Suprapubic skin (tissue), 4 donors: ENCODE measurements at regions not wholly inside any gene's neighbourhood (a gene's known extent, or its start where the extent isn't known, plus 50 kb on each side); places are given as distances from the start of the nearest gene placed in this dataset.
"Not testable (repeated sequence)": the region's sequence is repeated elsewhere in the genome, so short reads cannot be mapped to it uniquely, and the experiment has no call there.

Experiments used
- DNase-seq, 2 donors: peaks; one replicate each; pipeline ENCODE4 v3.0.0-alpha.2; 2019; ENCODE audit warnings: low spot score in 2 of 2
- H3K27ac ChIP-seq: fragments of 200-600 bp; sonication (generic); one replicate; pipeline ENCODE4 v1.5.1; 2019
- H3K27me3 ChIP-seq: fragments of 200-600 bp; sonication (generic); one replicate; pipeline ENCODE4 v1.5.1; 2019
- H3K36me3 ChIP-seq: fragments of 200-600 bp; sonication (generic); one replicate; pipeline ENCODE4 v1.5.1; 2019
- H3K4me1 ChIP-seq: fragments of 200-600 bp; sonication (generic); one replicate; pipeline ENCODE4 v1.5.1; 2019
- H3K4me3 ChIP-seq: fragments of 200-600 bp; sonication (generic); one replicate; pipeline ENCODE4 v1.5.1; 2019; ENCODE audit warnings: mild to moderate bottlenecking
- H3K9me3 ChIP-seq: fragments of 200-600 bp; sonication (generic); one replicate; pipeline ENCODE4 v1.5.1; 2019
- EP300 ChIP-seq: sonication (generic); formaldehyde crosslinking; IDR thresholded peaks from one replicate; pipeline ENCODE4 v1.6.1; 2017; ENCODE audit warnings: antibody characterized with exemption
- POLR2A ChIP-seq, 2 donors: fragments of 450-650 bp; IDR thresholded peaks; one replicate each; pipeline ENCODE4 v1.6.1; 2017; ENCODE audit warnings: antibody characterized with exemption in 2 of 2, mild to moderate bottlenecking in 2 of 2, moderate library complexity in 2 of 2
- POLR2AphosphoS5 ChIP-seq, 3 donors: sonication (generic); formaldehyde crosslinking; IDR thresholded peaks; one replicate each; pipeline ENCODE4 v1.6.1; 2017; ENCODE audit warnings: antibody characterized with exemption in 3 of 3
- WGBS: methylation state at CpG from one replicate; pipeline ENCODE4 v1.1.5; 2018; 5-methylcytosine and 5-hydroxymethylcytosine counted together
- TF ChIP-seq, protein P1 (sequence below), 2 donors: fragments of 200-600 bp in 1 of 2; fragments of 450-650 bp in 1 of 2; sonication (generic) in 1 of 2; IDR thresholded peaks; one replicate each; pipeline ENCODE4 v1.5.1; 2016 to 2019; ENCODE audit warnings: antibody characterized with exemption in 2 of 2, mild to moderate bottlenecking in 1 of 2, moderate library complexity in 1 of 2

DNA sequence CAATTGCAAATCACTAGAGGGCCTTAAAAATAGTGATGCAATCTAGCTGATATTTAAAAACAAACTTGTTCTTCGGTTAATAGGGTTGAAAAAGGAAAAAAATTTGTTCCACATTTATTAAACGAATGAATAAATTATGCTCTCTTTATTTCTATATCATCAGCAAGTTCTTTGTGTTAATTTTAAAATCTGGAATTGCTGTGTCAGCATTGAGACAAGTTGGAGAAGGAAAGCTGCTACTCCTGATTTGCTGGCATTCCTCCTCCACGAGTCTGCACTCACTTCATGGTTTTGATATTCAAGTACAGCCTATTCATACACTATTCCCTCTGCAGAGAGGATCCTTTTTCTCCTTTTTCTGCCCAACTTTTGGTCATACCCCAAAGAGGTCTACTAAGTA lies 117.6 kb downstream of the MRPL39 start:
- DNase-seq: no peak

DNA sequence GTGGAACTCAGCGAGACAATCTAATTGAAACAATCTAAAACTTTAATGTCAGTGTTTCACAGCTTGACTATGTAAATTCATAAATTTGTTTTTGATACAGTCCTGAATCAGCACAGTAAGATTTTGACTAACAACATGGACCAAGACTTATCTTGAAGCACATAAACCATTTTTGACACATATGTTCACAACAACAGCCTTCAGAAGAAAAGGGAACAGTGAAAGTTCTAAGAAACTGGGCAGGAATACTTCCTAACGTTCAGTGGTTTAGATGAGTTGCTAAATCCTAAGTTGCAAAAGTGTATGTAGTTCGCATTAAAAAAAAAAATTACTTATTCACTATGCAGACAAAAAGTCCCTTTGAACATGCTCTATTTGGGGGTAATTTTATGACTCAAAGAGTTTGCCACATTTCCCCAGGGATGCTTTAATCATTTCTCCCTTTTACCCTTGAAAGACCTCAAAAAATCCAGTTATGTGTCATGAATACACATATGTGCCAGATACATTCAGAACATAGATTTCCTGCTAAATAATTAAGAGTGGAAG lies 120.2 kb downstream of the MRPL39 start:
- Histone ChIP-seq H3K27ac (no peak overlapping the region), H3K36me3 (no peaks in the 10 kb centered on the region), H3K4me1 (no peaks in the 10 kb centered on the region), H3K9me3 (no peaks in the 10 kb centered on the region), H3K27me3 (no peaks in the 10 kb centered on the region), H3K4me3 (no peak overlapping the region)
- TF ChIP-seq, protein P1, sequence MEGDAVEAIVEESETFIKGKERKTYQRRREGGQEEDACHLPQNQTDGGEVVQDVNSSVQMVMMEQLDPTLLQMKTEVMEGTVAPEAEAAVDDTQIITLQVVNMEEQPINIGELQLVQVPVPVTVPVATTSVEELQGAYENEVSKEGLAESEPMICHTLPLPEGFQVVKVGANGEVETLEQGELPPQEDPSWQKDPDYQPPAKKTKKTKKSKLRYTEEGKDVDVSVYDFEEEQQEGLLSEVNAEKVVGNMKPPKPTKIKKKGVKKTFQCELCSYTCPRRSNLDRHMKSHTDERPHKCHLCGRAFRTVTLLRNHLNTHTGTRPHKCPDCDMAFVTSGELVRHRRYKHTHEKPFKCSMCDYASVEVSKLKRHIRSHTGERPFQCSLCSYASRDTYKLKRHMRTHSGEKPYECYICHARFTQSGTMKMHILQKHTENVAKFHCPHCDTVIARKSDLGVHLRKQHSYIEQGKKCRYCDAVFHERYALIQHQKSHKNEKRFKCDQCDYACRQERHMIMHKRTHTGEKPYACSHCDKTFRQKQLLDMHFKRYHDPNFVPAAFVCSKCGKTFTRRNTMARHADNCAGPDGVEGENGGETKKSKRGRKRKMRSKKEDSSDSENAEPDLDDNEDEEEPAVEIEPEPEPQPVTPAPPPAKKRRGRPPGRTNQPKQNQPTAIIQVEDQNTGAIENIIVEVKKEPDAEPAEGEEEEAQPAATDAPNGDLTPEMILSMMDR (IDR thresholded peaks at IDR 0.05): no peak
- no peak for TF ChIP-seq EP300
- no peak for TF ChIP-seq POLR2AphosphoS5 (IDR thresholded peaks at IDR 0.05)
- TF ChIP-seq POLR2A (IDR thresholded peaks at IDR 0.05): no peak
- DNase-seq: no peak
- WGBS: 50% methylated on average over 3 of the region's 3 CpGs

More for the DNA sequence above, 117.6 kb downstream of the MRPL39 start:
- no peaks in the 10 kb centered on the region for H3K9me3 ChIP-seq
- H3K27me3 ChIP-seq: no peaks in the 10 kb centered on the region
- no peaks in the 10 kb centered on the region for H3K36me3 ChIP-seq
- H3K27ac ChIP-seq: no peak overlapping the region
- TF ChIP-seq POLR2A (IDR thresholded peaks at IDR 0.05): no peak
- no peak for TF ChIP-seq EP300
- no peak for TF ChIP-seq POLR2AphosphoS5 (IDR thresholded peaks at IDR 0.05)
- TF ChIP-seq, protein P1 (IDR thresholded peaks at IDR 0.05): no peak
- no peak overlapping the region for H3K4me3 ChIP-seq
- no peaks in the 10 kb centered on the region for H3K4me1 ChIP-seq
- 49% methylated on average over 3 of the region's 3 CpGs for WGBS

DNA sequence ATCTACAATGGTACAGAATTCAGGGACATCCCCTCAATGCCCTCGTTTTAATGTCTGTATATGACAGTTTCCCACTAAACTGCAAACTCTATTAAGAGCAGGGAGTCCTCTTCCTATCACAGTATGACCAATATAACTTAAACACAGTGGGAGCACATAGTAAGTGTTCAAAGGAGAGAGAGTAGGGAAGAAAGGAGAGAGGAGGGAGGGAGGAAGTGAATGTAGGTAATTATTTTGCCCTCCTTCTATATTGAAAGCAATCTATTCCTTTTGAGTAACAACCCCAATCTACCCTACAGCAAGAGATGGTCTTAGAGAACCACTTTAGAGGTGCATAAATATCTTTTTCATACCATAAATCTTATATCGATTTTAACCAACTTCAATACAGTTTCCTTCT lies 121.4 kb downstream of the MRPL39 start:
- Histone ChIP-seq H3K4me1 (no peaks in the 10 kb centered on the region), H3K9me3 (peaks cover 5% of the 10 kb centered on the region), H3K4me3 (no peak overlapping the region), H3K27me3 (no peaks in the 10 kb centered on the region), H3K36me3 (no peaks in the 10 kb centered on the region), H3K27ac (no peak overlapping the region)
- DNase-seq: no peak
- TF ChIP-seq EP300 (no peak), POLR2A (IDR thresholded peaks at IDR 0.05) (no peak), POLR2AphosphoS5 (IDR thresholded peaks at IDR 0.05) (no peak)
- TF ChIP-seq, protein P1 (IDR thresholded peaks at IDR 0.05): no peak
- 78% methylated on average over 2 of the region's 2 CpGs for WGBS

DNA sequence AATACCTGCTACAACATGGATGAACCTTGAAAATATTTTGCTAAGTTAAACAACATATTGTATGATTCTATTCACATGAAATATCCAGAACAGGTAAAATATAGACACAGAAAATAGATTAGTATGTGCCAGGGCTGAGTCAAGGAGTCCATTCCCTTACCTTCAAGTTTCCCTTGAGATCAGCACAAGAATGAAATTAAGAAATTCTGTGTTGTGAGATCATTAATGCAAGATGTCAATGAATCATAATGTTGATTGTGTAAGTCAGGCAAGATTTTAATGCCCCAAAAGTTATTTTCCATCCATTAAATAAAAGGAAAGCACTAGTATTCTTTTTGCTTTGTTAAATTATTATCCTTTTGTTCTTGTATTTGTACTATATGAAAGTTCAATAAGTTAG lies 139.4 kb downstream of the MRPL39 start:
- DNase-seq: no peak
- Histone ChIP-seq H3K4me1 (no peaks in the 10 kb centered on the region), H3K4me3 (no peak overlapping the region), H3K27ac (no peak overlapping the region), H3K27me3 (no peaks in the 10 kb centered on the region), H3K9me3 (no peaks in the 10 kb centered on the region), H3K36me3 (no peaks in the 10 kb centered on the region)
- TF ChIP-seq POLR2A (IDR thresholded peaks at IDR 0.05): no peak
- TF ChIP-seq POLR2AphosphoS5 (IDR thresholded peaks at IDR 0.05): no peak
- TF ChIP-seq EP300: no peak
- TF ChIP-seq, protein P1 (IDR thresholded peaks at IDR 0.05): no peak

DNA sequence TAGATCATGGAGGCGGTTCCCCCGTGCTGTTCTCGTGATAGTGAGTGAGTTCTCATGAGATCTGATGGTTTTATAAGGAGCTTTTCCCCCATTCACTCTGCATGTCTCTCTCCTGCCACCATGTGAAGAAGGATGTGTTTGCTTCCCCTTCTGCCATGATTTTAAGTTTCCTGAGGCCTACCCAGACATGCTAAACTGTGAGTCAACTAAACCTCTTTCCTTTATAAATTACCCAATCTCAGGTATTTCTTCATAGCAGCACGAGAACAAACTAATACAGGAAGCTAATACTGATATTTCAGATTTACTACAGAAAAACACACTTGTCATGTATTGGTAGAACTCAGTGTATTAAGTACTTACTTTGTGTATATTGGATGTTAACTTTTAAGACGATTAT lies 140.2 kb downstream of the MRPL39 start:
- not testable (repeated sequence) for H3K9me3 ChIP-seq, DNase-seq, H3K36me3 ChIP-seq, H3K4me3 ChIP-seq, H3K27ac ChIP-seq, H3K4me1 ChIP-seq, H3K27me3 ChIP-seq
- WGBS: 89% methylated on average over 5 of the region's 5 CpGs

DNA sequence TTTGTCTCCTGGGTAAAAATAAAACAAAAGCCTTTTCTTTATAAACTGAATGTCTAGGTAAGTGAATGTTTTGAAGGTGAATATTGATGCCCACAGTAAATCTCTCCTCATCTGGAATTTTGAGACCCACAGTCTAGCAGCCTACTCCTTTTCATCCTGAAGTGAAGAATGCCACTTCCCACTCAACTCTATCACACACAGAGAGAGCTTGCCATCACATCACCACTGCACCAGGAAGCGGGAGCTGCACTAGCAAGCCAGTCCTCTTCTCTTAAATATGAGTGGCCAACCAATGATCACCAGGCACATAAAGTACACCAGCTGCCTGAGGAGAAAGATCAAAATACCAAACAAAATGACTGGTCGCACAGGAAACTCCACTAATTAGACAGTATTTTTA lies 140.8 kb downstream of the MRPL39 start:
- WGBS: 83% methylated on average over 2 of the region's 2 CpGs
- no peak for DNase-seq
- Histone ChIP-seq H3K27me3 (no peaks in the 10 kb centered on the region), H3K4me1 (no peaks in the 10 kb centered on the region), H3K4me3 (no peak overlapping the region), H3K36me3 (no peaks in the 10 kb centered on the region), H3K9me3 (no peaks in the 10 kb centered on the region), H3K27ac (no peak overlapping the region)
- TF ChIP-seq POLR2A (IDR thresholded peaks at IDR 0.05) (no peak), EP300 (no peak), POLR2AphosphoS5 (IDR thresholded peaks at IDR 0.05) (no peak)
- TF ChIP-seq, protein P1 (IDR thresholded peaks at IDR 0.05): no peak
